Gastrocnemius medialis (tissue), 4 donors: ENCODE measurements at regions not wholly inside any gene's neighbourhood (a gene's known extent, or its start where the extent isn't known, plus 50 kb on each side); places are given as distances from the start of the nearest gene placed in this dataset.

Experiments used
- POLR2A ChIP-seq, 2 donors: fragments of 450-650 bp; IDR thresholded peaks; one replicate each; pipeline ENCODE4 v1.6.1; 2017; ENCODE audit warnings: antibody characterized with exemption in 2 of 2, mild to moderate bottlenecking in 2 of 2, moderate library complexity in 2 of 2
- TF ChIP-seq, protein P1 (sequence below), 5 experiments: fragments of 450-650 bp in 3 of 5; fragments of 200-600 bp in 2 of 5; sonication (generic) in 2 of 5; IDR thresholded peaks in 4 of 5; conservative IDR thresholded peaks in 1 of 5; 1 replicate in 4 of 5; 2 replicates in 1 of 5; pipeline ENCODE4 v1.5.1; 2016 to 2019; ENCODE audit warnings: antibody characterized with exemption in 5 of 5, mild to moderate bottlenecking in 3 of 5, moderate library complexity in 3 of 5

DNA sequence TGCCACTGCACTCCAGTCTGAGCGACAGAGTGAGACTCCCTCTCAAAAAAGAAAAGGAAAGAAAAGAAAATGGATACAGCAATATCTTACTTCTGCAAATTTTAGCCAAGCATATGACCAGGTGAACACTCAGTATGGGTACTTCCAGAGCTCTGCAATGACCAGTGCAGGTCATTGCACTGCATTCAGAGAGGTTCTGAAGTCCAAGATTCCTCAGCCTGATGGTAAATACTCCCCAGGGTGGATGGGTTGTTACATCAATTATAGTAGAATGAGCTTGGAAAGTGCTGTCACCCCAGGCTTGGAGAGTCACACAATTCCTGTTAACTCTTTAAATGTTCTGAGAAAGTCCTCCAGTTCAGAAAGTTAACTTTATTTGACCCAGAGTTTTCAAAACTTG is 103.7 kb downstream of the RPLP1 start:
- TF ChIP-seq, protein P1, sequence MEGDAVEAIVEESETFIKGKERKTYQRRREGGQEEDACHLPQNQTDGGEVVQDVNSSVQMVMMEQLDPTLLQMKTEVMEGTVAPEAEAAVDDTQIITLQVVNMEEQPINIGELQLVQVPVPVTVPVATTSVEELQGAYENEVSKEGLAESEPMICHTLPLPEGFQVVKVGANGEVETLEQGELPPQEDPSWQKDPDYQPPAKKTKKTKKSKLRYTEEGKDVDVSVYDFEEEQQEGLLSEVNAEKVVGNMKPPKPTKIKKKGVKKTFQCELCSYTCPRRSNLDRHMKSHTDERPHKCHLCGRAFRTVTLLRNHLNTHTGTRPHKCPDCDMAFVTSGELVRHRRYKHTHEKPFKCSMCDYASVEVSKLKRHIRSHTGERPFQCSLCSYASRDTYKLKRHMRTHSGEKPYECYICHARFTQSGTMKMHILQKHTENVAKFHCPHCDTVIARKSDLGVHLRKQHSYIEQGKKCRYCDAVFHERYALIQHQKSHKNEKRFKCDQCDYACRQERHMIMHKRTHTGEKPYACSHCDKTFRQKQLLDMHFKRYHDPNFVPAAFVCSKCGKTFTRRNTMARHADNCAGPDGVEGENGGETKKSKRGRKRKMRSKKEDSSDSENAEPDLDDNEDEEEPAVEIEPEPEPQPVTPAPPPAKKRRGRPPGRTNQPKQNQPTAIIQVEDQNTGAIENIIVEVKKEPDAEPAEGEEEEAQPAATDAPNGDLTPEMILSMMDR (IDR thresholded peaks at IDR 0.05 in 4 of 5, conservative IDR thresholded peaks at IDR 0.05 in 1 of 5), result no peak
- TF ChIP-seq POLR2A (IDR thresholded peaks at IDR 0.05), result no peak
